ENCODE measurements at regions not wholly inside any gene's neighbourhood (a gene's known extent, or its start where the extent isn't known, plus 50 kb on each side); places are given as distances from the start of the nearest gene placed in this dataset.

GRCh38 chr20:22455259-22455658 lies 129.1 kb downstream of the FOXA2 start:
- no peak for TF ChIP-seq CTCF (IDR thresholded peaks at IDR 0.05 in 2 of 3, conservative IDR thresholded peaks at IDR 0.05 in 1 of 3; ENCODE audit: insufficient read depth in 2 of 3, low read depth in 1 of 3, low read length in 3 of 3)
- TF ChIP-seq PCBP2 (IDR thresholded peaks at IDR 0.05; ENCODE audit: low read depth, low read length, poor library complexity, severe bottlenecking), result no peak
- TF ChIP-seq, protein P1, sequence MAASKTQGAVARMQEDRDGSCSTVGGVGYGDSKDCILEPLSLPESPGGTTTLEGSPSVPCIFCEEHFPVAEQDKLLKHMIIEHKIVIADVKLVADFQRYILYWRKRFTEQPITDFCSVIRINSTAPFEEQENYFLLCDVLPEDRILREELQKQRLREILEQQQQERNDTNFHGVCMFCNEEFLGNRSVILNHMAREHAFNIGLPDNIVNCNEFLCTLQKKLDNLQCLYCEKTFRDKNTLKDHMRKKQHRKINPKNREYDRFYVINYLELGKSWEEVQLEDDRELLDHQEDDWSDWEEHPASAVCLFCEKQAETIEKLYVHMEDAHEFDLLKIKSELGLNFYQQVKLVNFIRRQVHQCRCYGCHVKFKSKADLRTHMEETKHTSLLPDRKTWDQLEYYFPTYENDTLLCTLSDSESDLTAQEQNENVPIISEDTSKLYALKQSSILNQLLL (CRISPR knock-in tag; IDR thresholded peaks at IDR 0.05; ENCODE audit: borderline replicate concordance), result no peak
- no peak for TF ChIP-seq CBX5 (IDR thresholded peaks at IDR 0.05; ENCODE audit: borderline replicate concordance, low read depth)
- TF ChIP-seq ATF3 (IDR thresholded peaks at IDR 0.05), result no peak
- TF ChIP-seq ATF3 (CRISPR knock-in tag; conservative IDR thresholded peaks at IDR 0.05), result no peak
- TF ChIP-seq POLR2AphosphoS5 (IDR thresholded peaks at IDR 0.05; ENCODE audit: control insufficient read depth, insufficient read depth, low read depth, low read length), result no peak
- no peak for TF ChIP-seq BHLHE40 (IDR thresholded peaks at IDR 0.05; ENCODE audit: low read length)

Measured in K562 (cell line).